HCT116 (cell line): ENCODE measurements at regions not wholly inside any gene's neighbourhood (a gene's known extent, or its start where the extent isn't known, plus 50 kb on each side); places are given as distances from the start of the nearest gene placed in this dataset.

Experiments used
- CBX3 ChIP-seq: IDR thresholded peaks from 2 replicates; pipeline ENCODE4 v1.6.1; 2012; ENCODE audit warnings: low read depth
- CEBPB ChIP-seq: IDR thresholded peaks from 2 replicates; pipeline ENCODE4 v1.6.1; 2012; ENCODE audit warnings: low read depth
- EZH2 ChIP-seq: fragments of 200-600 bp; sonication (generic); IDR thresholded peaks from 2 replicates; pipeline ENCODE4 v1.6.1; 2017; ENCODE audit warnings: antibody characterized with exemption, mixed run types
- FOSL1 ChIP-seq: IDR thresholded peaks from 2 replicates; pipeline ENCODE4 v1.6.1; 2012; ENCODE audit warnings: low read depth
- MAX ChIP-seq: IDR thresholded peaks from 2 replicates; pipeline ENCODE4 v1.6.1; 2012
- RAD21 ChIP-seq: IDR thresholded peaks from 2 replicates; pipeline ENCODE4 v1.6.1; 2012; ENCODE audit warnings: low read depth, mild to moderate bottlenecking
- TF ChIP-seq, protein P1 (sequence below): IDR thresholded peaks from 2 replicates; pipeline ENCODE4 v1.6.1; 2012; ENCODE audit warnings: low read depth
- TF ChIP-seq, protein P2 (sequence below), 3 experiments: fragments of 200-600 bp in 1 of 3; sonication (generic) in 1 of 3; IDR thresholded peaks in 2 of 3; conservative IDR thresholded peaks in 1 of 3; 2 replicates each; pipeline ENCODE4 v1.5.1; 2012 to 2017; ENCODE audit warnings: low read depth in 2 of 3, low read length in 2 of 3, antibody characterized with exemption in 1 of 3, borderline replicate concordance in 1 of 3, control low read depth in 1 of 3, mild to moderate bottlenecking in 1 of 3, mixed read lengths in 1 of 3, mixed run types in 1 of 3, moderate library complexity in 1 of 3; ENCODE audit not compliant: insufficient read depth in 1 of 3

GRCh38 chr4:148574066-148574465 lies 131.9 kb upstream of the NR3C2 start:
- TF ChIP-seq, protein P1, sequence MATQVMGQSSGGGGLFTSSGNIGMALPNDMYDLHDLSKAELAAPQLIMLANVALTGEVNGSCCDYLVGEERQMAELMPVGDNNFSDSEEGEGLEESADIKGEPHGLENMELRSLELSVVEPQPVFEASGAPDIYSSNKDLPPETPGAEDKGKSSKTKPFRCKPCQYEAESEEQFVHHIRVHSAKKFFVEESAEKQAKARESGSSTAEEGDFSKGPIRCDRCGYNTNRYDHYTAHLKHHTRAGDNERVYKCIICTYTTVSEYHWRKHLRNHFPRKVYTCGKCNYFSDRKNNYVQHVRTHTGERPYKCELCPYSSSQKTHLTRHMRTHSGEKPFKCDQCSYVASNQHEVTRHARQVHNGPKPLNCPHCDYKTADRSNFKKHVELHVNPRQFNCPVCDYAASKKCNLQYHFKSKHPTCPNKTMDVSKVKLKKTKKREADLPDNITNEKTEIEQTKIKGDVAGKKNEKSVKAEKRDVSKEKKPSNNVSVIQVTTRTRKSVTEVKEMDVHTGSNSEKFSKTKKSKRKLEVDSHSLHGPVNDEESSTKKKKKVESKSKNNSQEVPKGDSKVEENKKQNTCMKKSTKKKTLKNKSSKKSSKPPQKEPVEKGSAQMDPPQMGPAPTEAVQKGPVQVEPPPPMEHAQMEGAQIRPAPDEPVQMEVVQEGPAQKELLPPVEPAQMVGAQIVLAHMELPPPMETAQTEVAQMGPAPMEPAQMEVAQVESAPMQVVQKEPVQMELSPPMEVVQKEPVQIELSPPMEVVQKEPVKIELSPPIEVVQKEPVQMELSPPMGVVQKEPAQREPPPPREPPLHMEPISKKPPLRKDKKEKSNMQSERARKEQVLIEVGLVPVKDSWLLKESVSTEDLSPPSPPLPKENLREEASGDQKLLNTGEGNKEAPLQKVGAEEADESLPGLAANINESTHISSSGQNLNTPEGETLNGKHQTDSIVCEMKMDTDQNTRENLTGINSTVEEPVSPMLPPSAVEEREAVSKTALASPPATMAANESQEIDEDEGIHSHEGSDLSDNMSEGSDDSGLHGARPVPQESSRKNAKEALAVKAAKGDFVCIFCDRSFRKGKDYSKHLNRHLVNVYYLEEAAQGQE, result no peak
- TF ChIP-seq, protein P2, sequence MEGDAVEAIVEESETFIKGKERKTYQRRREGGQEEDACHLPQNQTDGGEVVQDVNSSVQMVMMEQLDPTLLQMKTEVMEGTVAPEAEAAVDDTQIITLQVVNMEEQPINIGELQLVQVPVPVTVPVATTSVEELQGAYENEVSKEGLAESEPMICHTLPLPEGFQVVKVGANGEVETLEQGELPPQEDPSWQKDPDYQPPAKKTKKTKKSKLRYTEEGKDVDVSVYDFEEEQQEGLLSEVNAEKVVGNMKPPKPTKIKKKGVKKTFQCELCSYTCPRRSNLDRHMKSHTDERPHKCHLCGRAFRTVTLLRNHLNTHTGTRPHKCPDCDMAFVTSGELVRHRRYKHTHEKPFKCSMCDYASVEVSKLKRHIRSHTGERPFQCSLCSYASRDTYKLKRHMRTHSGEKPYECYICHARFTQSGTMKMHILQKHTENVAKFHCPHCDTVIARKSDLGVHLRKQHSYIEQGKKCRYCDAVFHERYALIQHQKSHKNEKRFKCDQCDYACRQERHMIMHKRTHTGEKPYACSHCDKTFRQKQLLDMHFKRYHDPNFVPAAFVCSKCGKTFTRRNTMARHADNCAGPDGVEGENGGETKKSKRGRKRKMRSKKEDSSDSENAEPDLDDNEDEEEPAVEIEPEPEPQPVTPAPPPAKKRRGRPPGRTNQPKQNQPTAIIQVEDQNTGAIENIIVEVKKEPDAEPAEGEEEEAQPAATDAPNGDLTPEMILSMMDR (IDR thresholded peaks at IDR 0.05 in 2 of 3, conservative IDR thresholded peaks at IDR 0.05 in 1 of 3; ENCODE audit: borderline replicate concordance in 1 of 3, insufficient read depth in 1 of 3, low read depth in 2 of 3, low read length in 2 of 3), result no peak
- TF ChIP-seq EZH2, result no peak
- no peak for TF ChIP-seq MAX
- TF ChIP-seq CBX3, result no peak
- TF ChIP-seq FOSL1, result no peak
- TF ChIP-seq CEBPB, result no peak
- no peak for TF ChIP-seq RAD21
